NCI-H1048 (cell line): ENCODE measurements at regions not wholly inside any gene's neighbourhood (a gene's known extent, or its start where the extent isn't known, plus 50 kb on each side); places are given as distances from the start of the nearest gene placed in this dataset.
A peak's percentile ranks its signal among the peaks of the same experiment; 100 is the strongest.
"Not testable (repeated sequence)": the region's sequence is repeated elsewhere in the genome, so short reads cannot be mapped to it uniquely, and the experiment has no call there.

Experiments used
- DNase-seq: peaks from one replicate; lab custom pipeline; 2025; lab: John Stamatoyannopoulos, UW

DNA sequence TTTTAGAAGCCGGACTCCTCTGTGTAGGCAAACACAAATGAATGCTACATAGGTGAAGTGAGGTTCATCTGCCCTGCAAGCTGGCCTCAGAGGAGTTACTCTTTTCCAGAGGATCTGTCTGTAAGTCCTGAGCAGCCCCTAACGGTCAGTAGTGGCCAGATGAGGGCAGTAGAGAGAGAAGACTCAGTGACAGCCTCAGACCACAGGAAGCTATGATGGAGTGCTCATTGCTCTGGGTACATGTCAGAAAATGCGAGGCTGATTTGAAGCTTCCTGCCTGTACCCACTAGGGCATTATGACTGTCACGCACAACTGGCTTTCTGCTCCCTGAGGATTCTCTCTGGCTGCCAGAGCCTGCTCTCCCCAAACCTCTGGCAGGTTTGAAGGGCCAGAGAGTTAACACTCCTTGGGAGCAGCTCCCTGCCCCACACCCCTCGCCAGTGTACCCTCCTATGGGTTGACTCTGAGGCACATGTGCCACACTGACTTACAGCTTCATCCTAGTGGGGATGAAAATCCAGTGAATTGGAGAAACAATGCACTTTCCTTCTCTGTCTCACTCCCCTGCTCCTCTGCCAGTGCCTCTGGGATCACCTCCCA, 141.5 kb downstream of the GABRG2 start:
- no peak for DNase-seq

DNA sequence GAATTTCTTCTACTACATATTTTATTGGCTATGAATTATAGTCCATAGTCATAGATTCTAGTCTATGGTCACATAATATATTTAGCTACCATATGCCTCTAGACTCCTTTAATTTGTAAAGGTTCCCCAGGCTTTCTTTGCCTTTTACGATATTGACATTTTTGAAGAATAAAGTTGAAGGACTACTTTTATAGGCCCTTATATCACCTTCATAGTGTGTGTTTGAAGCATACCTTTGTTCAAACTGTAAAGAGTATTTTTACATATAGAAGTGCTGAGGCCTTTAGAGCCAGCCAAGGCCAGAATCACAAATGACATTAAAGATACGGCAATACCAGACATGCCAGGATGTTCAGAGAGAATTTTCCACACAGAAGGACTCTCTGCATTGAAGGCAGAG, 147.0 kb downstream of the GABRG2 start:
- DNase-seq: no peak

- DNase-seq: no peak
Observed at GRCh38 chr5:162217037-162217436, 149.5 kb downstream of the GABRG2 start.

DNA sequence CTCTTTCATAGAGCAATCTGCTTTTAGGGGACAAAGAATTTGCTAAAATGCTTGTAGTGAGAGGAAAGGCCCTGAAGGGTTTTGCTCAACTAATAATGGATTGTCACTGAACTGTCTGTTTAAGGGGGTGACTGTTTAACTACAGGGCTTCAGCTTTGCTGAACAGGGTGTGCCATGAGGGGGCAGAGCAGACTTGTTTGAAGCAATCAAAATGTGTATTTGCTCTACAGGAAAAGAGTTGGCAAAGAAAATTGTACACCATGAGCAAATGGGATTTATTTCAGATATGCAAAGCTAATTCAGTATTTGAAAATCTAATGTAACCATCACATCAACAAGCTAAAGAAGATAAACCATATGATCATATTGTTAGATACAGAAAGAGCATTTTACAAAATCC, 154.3 kb downstream of the GABRG2 start:
- DNase-seq: no peak

DNA sequence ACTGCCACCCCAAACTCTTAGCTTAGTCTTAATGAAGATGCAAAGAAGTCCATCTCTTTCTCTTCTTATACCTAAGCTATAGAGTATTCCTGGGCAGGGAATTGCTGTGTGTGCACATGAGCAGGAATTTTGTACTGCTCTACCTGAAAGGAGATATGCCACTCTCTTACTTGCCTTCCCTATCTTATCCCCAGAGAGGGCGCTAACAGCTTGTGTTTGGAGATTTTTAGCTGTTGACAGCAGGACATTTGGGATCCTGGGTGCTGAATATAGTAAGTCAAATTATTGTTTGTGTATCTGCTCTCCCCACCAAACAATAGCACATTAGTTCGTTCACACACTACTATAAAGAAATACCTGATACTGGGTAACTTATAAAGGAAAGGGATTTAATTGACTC, 159.5 kb downstream of the GABRG2 start:
- no peak for DNase-seq

DNA sequence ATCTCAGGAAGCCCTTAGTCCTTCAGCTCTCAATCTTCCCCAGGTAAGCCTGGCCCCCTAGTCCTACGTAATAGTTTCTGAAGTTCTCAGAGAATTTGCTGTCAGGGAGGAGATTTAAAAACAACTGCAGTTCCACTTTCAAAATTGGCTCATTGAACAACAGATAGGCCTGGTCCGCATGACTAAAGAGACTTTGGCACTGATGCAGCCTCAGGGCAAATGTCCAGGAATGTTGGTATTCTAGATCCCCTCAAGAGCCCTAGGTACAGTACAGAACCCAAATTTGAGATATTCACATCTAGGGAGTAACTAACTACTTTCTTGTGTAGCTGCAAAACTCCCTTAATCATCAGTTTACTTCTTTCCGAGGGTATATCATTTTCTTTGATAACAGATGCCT, 162.8 kb downstream of the GABRG2 start:
- DNase-seq: no peak

DNA sequence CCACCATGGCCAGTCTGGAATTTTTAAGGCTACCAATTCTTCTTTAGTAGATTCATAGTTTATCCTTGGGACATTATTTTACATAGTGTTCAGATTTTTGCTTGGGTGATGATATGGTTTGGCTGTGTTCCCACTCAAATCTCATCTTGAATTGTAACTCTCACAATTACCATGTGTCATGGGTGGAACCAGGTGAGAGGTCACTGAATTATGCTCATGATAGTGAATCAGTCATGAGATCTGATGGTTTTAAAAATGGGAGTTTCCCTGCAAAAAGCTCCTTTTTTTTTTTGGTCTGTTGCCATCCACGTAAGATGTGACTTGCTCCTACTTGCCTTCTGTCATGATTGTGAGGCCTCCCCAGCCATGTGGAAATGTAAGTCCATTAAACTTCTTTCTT, 163.9 kb downstream of the GABRG2 start:
- no peak for DNase-seq

DNA sequence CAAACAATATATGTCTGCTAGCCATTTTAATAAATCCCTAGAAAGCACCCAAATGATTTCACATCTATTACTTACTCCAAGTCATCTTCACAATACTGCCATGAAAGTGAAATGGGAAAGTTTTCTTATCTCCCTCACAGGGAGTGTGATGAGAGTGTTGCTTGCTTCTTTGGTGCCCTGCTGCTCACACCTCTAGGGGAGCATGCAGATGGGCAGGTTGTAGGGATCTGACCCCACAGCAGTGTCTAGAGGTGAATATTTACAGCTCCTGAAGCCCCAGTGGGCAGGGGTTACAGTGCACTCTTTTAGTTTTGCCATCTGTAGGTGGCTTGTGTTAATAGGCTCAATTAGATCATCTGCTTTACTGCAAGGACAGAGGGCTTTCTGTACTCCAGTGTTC, 173.2 kb downstream of the GABRG2 start:
- DNase-seq: no peak

GRCh38 chr5:162242416-162242815, 174.8 kb downstream of the GABRG2 start:
- no peak for DNase-seq

DNA sequence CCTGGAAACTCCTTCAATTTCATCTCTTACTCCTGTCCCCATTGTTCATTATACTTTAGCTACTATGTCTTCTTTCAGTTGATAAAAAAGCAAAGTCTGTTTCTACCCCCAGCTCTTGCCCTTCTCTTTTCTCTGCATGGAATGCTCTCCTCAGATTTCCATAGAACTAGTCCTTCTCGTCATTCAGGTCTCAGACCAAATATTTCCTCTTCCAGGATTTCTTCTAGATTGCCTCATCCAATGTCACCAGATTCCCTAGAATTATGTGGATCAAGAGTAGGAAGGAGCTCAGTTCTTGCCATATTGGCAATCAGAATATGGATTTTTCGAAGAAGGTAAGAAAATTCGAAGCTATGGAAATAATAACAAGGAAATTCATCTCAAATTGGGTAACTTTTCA, 176.1 kb downstream of the GABRG2 start:
- no peak for DNase-seq

- DNase-seq: no peak
Observed at GRCh38 chr5:162248107-162248713, 180.6 kb downstream of the GABRG2 start.

GRCh38 chr5:162256711-162257110, 189.1 kb downstream of the GABRG2 start:
- DNase-seq: no peak

GRCh38 chr5:162268694-162269481, 201.3 kb downstream of the GABRG2 start:
- no peak for DNase-seq

- DNase-seq: no peak
Observed at GRCh38 chr5:162272417-162272816, 204.8 kb downstream of the GABRG2 start.

- DNase-seq: no peak
Observed at GRCh38 chr5:162274679-162275078, 207.1 kb downstream of the GABRG2 start.

GRCh38 chr5:162275387-162275786, 207.8 kb downstream of the GABRG2 start:
- not testable (repeated sequence) for DNase-seq

- no peak for DNase-seq
Observed at GRCh38 chr5:162282191-162282590, 214.6 kb downstream of the GABRG2 start.

DNA sequence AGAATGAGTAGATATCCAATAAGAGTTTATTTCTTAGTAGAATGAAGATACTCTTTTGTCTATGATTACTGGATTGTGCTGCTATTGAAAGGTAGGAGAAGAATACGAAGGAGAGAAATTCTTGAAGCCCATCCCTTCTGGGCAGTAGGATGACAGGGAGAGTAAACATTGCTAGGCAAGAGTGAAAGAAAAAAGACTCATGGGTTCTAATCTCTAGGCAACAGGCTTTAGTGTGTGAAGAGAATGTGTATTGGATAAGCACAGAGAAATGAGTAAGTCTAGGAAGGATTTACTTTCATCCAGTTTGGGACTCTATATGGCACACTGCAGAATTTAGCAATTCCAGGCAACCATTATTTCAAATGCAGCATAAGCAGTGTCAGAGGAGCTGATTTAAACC, 216.0 kb downstream of the GABRG2 start:
- no peak for DNase-seq

GRCh38 chr5:162288647-162289296, 221.2 kb downstream of the GABRG2 start:
- DNase-seq: no peak

- no peak for DNase-seq
Observed at GRCh38 chr5:162289489-162289888, 221.9 kb downstream of the GABRG2 start.

DNA sequence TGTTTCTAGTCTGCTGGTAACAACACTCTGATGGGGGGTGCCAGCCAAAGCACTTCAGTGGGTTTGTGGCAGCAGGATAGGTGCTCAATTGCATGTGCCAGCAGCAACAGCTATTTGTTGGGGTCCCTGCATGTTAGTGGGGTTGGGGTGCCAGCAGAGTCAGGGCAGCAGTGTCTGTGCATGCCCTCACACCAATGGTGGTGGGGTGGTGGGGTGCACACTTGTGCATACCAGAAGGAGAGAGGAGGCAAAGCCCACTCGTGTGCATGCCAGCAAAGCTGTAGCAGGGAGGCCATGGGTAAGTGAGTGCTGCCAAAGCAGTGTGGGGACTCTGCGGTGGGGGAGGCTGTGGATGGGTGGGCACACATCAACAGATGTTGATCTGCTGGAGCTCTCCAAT, 232.2 kb downstream of the GABRG2 start:
- DNase-seq: no peak

DNA sequence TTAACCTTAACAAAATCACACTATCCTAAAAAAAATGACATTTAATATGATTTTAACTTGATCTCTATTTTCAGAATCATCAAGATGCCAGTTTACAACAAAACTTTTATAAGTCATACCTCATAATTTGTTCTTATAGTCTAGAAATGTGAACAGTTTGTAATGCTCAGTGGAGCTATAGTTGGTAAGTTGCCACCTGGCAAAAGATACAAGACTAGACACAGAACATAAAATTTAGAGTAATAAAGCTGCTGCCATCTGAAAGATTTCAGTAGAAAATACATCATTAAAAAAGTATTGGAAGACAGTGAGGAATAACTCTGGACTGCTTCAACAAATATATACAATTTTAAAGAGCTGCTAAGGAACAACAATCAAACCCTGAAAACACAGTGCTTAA, 233.8 kb downstream of the GABRG2 start:
- no peak for DNase-seq

DNA sequence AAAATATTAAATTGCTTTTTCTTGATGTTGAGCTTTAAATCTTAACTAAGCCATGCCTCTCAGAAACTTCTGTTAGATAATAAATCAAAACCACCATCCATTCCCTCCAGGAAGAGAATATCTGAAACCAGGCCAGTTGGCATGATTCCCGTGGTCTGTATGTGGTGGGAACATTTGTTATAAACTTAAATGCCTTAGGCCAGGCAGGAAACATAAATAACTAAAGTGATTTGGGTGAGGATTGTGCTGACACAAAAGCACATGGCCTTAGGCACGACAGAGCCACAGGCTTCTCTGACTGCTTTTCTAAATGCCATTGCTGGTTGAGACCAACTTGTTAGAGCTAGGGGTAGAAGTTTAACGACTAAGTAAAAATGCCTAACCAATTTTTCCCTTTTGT, 255.9 kb downstream of the GABRG2 start:
- DNase-seq: peak; percentile 40
